ENCODE measurements at regions not wholly inside any gene's neighbourhood (a gene's known extent, or its start where the extent isn't known, plus 50 kb on each side); places are given as distances from the start of the nearest gene placed in this dataset.
A peak's percentile ranks its signal among the peaks of the same experiment; 100 is the strongest.

DNA sequence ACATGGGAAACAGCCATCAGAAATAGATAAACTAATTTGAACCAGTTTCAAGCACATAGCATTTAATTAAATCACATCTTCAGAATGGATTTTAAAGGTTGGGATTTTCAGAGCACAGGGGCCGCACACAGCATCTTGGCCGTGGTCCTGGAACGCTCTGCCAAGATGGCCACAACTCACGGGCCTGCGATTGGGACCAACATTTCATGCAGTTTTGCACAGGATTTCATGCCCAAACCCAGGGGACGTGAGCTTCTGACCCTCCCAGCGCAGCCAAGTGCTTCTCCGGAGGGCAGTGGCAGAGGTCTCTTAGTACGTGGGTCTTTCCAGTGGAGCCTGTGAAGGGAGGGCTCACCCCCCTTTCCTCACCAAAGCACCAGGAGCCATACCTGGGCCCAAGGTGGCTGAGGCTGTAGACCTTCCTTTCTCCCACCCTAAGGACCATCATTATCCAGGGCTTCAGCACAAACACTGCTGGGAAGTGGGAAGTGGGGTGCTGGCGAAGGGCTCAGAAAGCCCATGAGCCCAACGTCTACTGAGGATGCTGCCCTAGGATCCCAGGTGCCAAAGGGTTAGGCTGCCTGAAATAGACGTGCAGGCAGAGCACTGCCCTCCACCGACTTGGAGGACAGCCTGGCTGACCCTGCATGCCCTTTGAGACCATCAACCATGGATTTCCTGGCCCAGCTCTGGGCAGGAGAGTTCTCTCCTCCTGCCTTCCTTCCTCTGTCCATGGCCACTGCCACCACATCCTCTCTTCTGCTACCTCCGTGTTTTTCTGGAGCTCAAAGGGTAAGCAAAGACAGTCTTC lies 611.2 kb upstream of the MGMT start:
- Mint-ChIP-seq H3K4me1 (peaks cover 21% of the 10 kb centered on the region), H3K4me3 (no peak overlapping the region), H3K9me3 (peaks cover 2% of the 10 kb centered on the region), H3K36me3 (ENCODE audit: low read depth) (no peaks in the 10 kb centered on the region), H3K27ac (ENCODE audit: unreplicated experiment) (no peak overlapping the region), H3K27me3 (ENCODE audit: low read depth) (no peaks in the 10 kb centered on the region)
- TF ChIP-seq, protein P1, sequence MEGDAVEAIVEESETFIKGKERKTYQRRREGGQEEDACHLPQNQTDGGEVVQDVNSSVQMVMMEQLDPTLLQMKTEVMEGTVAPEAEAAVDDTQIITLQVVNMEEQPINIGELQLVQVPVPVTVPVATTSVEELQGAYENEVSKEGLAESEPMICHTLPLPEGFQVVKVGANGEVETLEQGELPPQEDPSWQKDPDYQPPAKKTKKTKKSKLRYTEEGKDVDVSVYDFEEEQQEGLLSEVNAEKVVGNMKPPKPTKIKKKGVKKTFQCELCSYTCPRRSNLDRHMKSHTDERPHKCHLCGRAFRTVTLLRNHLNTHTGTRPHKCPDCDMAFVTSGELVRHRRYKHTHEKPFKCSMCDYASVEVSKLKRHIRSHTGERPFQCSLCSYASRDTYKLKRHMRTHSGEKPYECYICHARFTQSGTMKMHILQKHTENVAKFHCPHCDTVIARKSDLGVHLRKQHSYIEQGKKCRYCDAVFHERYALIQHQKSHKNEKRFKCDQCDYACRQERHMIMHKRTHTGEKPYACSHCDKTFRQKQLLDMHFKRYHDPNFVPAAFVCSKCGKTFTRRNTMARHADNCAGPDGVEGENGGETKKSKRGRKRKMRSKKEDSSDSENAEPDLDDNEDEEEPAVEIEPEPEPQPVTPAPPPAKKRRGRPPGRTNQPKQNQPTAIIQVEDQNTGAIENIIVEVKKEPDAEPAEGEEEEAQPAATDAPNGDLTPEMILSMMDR (conservative IDR thresholded peaks at IDR 0.05) = no peak
- no peak for DNase-seq (ENCODE audit: low read depth, low spot score)

DNA sequence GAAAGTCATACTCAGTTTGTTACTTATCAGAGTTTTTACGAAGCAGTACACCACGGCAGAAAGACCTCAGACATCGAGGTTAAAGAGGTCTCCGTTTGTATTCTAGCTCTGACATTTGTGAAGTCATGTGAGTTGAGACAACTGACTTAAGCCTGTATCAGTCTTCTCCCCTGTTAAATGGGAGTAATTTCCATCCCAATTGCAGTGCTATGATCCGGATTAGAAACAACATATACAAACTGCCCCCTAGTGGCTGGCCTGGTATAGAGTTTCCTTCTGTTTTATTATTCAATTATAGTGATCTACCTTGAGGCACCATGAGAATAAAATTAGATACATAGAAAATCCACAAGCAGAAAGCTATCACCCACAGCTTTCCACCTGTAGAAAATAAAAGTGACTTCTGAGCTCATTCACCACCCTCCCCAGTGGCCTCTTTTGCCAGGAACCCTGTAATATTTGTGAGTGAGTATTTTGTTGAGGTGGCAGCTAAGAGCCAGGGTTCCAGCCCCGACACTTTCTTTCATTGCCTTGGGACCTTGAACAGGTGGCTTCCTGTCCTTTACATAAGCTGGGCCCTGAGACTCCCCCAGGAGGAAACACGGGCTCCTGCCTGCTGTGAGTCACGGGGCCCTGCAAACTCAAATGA lies 607.2 kb upstream of the MGMT start:
- Mint-ChIP-seq H3K27me3 (ENCODE audit: low read depth) (no peaks in the 10 kb centered on the region), H3K36me3 (ENCODE audit: low read depth) (no peaks in the 10 kb centered on the region), H3K4me3 (no peak overlapping the region), H3K27ac (ENCODE audit: unreplicated experiment) (no peak overlapping the region), H3K4me1 (peaks cover 14% of the 10 kb centered on the region), H3K9me3 (peaks cover 2% of the 10 kb centered on the region)
- DNase-seq (ENCODE audit: low read depth, low spot score) = peak; percentile 40
- TF ChIP-seq, protein P1 (conservative IDR thresholded peaks at IDR 0.05) = peak; percentile 73

DNA sequence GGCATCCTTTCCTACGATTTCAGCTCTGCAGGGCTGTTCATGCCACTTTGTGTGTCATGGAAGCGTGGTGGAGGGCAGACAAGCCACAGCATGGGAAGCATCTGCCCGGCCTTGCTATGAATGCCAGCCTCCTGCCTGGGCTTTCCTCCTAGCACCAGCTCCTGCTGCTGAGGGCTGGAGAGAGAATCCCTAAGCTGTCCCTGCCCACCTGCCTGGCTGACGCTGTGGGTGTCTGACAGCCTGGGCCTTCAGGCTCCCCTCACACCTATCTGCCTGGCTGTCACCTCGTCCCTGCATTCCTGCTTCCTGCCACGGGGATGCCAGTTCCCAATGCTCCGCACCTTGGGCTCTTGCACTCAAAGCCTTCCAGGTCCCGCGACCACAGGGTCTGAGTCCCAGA lies 606.5 kb upstream of the MGMT start:
- no peak overlapping the region for H3K4me3 Mint-ChIP-seq
- H3K27me3 Mint-ChIP-seq (ENCODE audit: low read depth) = no peaks in the 10 kb centered on the region
- peaks cover 15% of the 10 kb centered on the region for H3K4me1 Mint-ChIP-seq
- TF ChIP-seq, protein P1 (conservative IDR thresholded peaks at IDR 0.05) = no peak
- DNase-seq (ENCODE audit: low read depth, low spot score) = no peak
- H3K36me3 Mint-ChIP-seq (ENCODE audit: low read depth) = no peaks in the 10 kb centered on the region
- H3K27ac Mint-ChIP-seq (ENCODE audit: unreplicated experiment) = no peak overlapping the region
- H3K9me3 Mint-ChIP-seq = peaks cover 2% of the 10 kb centered on the region

DNA sequence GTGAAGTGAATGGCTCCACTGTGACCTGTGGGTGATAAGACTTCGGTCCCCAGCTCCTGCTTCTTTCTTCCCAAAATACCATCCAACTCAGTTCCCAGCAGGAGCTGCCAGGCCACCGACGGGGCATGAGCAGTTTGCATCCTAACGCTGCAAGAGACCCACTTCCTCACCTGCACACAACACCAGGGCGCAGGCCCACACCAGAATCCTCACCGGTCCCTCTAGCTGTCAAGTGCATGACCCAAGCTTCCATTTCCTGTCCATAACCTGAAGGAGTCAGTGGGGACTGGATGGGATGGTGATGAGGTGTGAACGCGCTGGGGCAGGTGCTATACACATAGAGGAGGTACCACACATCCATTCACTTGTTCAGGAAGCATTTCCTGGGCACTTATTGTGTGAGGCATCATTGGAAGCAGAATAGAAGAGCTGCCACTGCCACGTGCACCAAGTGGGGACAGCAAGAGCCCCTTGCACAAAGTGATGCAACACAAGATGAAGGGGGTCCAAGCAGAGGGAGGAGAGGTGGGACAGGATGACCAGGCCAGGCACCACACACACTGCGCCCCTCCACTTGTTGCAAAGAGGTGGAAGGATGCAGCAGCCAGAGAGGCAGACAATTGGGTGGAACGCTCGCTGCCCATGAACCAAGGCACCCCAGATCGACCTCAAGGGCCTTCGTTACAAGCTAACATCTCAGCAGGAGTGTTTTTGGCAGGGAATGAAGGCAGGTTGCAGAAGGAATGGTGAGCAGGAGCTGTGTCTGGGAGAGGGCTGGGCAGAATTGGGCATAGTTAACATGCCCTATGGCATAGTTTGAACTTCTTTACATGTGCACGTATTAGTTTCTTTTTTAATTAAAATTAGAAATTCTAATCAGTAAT lies 605.8 kb upstream of the MGMT start:
- Mint-ChIP-seq H3K27me3 (ENCODE audit: low read depth) (no peaks in the 10 kb centered on the region), H3K4me3 (no peak overlapping the region)
- DNase-seq (ENCODE audit: low read depth, low spot score) = no peak

DNA sequence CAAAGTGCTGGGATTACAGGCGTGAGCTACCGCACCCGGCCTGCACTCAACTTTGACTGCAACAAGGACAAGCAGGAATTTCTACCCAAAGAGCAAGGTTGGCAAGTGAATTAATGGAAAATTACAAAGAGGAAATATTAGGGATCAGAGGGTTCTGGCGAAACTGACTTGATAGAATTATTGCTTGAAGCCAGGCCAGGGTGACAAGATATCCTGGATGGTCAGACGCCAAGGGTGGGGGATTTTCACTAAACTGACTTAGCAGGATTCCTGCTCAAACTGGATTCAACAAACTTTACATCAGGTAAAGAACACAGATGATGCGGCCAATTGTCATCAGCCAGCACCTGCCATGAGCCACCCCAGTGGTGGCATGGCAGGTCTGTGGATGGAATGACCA lies 603.6 kb upstream of the MGMT start:
- TF ChIP-seq, protein P1 (conservative IDR thresholded peaks at IDR 0.05) = no peak
- H3K27me3 Mint-ChIP-seq (ENCODE audit: low read depth) = no peaks in the 10 kb centered on the region
- peak overlapping the region; percentile 89 for H3K27ac Mint-ChIP-seq (ENCODE audit: unreplicated experiment)
- no peak overlapping the region for H3K4me3 Mint-ChIP-seq
- no peaks in the 10 kb centered on the region for H3K36me3 Mint-ChIP-seq (ENCODE audit: low read depth)
- peaks cover 35% of the 10 kb centered on the region for H3K4me1 Mint-ChIP-seq
- peaks cover 6% of the 10 kb centered on the region for H3K9me3 Mint-ChIP-seq
- no peak for DNase-seq (ENCODE audit: low read depth, low spot score)

More for the DNA sequence above, 605.8 kb upstream of the MGMT start:
- TF ChIP-seq, protein P1 (conservative IDR thresholded peaks at IDR 0.05) = no peak
- Mint-ChIP-seq H3K36me3 (ENCODE audit: low read depth) (no peaks in the 10 kb centered on the region), H3K27ac (ENCODE audit: unreplicated experiment) (peak overlapping the region; percentile 12), H3K9me3 (peaks cover 2% of the 10 kb centered on the region), H3K4me1 (peaks cover 20% of the 10 kb centered on the region)

Data from neural crest cell (in vitro differentiated cells).